AG04450 (cell line): ENCODE measurements at regions not wholly inside any gene's neighbourhood (a gene's known extent, or its start where the extent isn't known, plus 50 kb on each side); places are given as distances from the start of the nearest gene placed in this dataset.

Experiments
- CTCF ChIA-PET: fragments of 300-600, 350-600 bp; formaldehyde crosslinking; extraction: SDS; loops from one replicate; lab custom pipeline; 2022; ENCODE audit warnings: antibody characterized with exemption, inconsistent platforms; lab: Charles Lee
- POLR2A ChIA-PET: fragments of 350-600 bp; formaldehyde crosslinking; extraction: SDS; loops from one replicate; lab custom pipeline; 2021; ENCODE audit warnings: antibody characterized with exemption, inconsistent platforms; lab: Yijun Ruan, JAX
- DNase-seq: peaks from one replicate; pipeline ENCODE4 v3.0.0-alpha.2; 2011; ENCODE audit warnings: low read depth, low spot score
- H3K27ac ChIP-seq: one replicate; pipeline ENCODE4 v1.5.1; 2012; ENCODE audit warnings: low read depth, low read length, control low read depth
- H3K27me3 ChIP-seq: one replicate; pipeline ENCODE4 v1.6.0; 2012; ENCODE audit warnings: low read length; ENCODE audit not compliant: control insufficient read depth, insufficient read depth
- H3K4me3 ChIP-seq: 2 replicates; pipeline ENCODE4 v1.5.1; 2011; ENCODE audit warnings: mild to moderate bottlenecking, low read depth, low read length, control low read depth
- H3K9me3 ChIP-seq: 2 replicates; pipeline ENCODE4 v1.5.1; 2012; ENCODE audit warnings: low read length; ENCODE audit not compliant: control insufficient read depth, insufficient read depth
- TF ChIP-seq, protein P1 (sequence below): IDR thresholded peaks from 2 replicates; pipeline ENCODE4 v1.5.1; 2011; ENCODE audit warnings: low read depth, low read length, control low read depth, inconsistent platforms

DNA sequence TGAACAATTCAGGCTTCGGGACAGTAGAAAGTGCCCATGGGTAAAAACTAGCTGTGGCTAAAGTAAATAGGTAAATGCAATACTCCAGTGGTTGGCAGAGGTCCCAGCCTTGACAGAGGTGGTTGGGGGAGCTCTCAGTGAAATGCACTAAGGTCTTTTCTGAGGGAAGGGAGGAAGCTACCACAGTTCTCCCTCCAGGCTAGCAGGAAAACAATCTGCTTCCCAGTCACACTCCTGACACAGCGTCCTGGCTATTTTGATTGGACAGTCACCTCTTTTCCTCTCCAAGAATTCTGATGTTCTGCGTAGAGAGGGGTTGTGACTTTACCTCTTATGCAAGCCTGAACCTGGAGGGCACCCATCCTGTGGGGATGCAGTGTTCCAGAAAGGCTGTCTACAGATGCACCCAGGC lies 128.7 kb downstream of the CYSLTR2 start:
- POLR2A ChIA-PET: interaction anchor here (1.3 to 2.0 kb wide), 2 partner anchors 34 to 193 kb away, joined by 6 to 10 read pairs; partner anchors contain the start of gene FNDC3A
- TF ChIP-seq, protein P1, sequence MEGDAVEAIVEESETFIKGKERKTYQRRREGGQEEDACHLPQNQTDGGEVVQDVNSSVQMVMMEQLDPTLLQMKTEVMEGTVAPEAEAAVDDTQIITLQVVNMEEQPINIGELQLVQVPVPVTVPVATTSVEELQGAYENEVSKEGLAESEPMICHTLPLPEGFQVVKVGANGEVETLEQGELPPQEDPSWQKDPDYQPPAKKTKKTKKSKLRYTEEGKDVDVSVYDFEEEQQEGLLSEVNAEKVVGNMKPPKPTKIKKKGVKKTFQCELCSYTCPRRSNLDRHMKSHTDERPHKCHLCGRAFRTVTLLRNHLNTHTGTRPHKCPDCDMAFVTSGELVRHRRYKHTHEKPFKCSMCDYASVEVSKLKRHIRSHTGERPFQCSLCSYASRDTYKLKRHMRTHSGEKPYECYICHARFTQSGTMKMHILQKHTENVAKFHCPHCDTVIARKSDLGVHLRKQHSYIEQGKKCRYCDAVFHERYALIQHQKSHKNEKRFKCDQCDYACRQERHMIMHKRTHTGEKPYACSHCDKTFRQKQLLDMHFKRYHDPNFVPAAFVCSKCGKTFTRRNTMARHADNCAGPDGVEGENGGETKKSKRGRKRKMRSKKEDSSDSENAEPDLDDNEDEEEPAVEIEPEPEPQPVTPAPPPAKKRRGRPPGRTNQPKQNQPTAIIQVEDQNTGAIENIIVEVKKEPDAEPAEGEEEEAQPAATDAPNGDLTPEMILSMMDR: no peak
- Histone ChIP-seq H3K27ac (peak overlapping the region; percentile 97), H3K27me3 (no peaks in the 10 kb centered on the region), H3K4me3 (no peak overlapping the region), H3K9me3 (no peaks in the 10 kb centered on the region; the same call in 1 of the 2 replicates)
- CTCF ChIA-PET: interaction anchor here (0.6 to 1.5 kb wide), 2 partner anchors 32 to 654 kb away, joined by 3 read pairs; no protein-coding TSS in a partner anchor
- no peak for DNase-seq

DNA sequence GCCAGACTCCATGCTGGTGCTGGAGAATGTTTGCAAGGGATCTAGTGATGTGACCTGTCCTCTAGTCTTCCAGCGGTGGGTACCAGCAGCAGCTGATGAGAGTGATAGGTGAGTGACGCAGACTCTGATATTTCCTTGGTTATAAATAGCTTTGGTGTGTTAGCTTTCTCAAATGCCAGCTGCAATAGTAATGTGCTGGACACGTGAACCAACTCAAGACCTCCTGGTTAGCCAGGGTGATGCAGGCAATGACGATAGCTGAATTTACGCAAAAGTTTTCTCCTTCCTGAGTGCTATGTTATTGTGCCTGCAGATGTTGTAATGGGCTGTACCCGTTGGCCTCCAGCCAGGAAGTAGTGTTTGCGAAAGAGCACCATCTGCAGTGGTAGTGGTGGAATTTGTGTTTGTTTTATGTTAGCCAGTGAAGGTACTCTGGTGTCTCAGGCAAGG lies 129.5 kb downstream of the CYSLTR2 start:
- peak; percentile 99 for DNase-seq
- ChIA-PET CTCF (interaction anchor here (0.6 to 1.5 kb wide), 6 partner anchors 10 to 653 kb away, joined by 3 to 8 read pairs (median 3); no protein-coding TSS in a partner anchor), POLR2A (interaction anchor here (1.2 to 2.0 kb wide), 4 partner anchors 18 to 193 kb away, joined by 6 to 10 read pairs (median 8); partner anchors contain the start of gene FNDC3A)
- Histone ChIP-seq H3K27me3 (no peaks in the 10 kb centered on the region), H3K9me3 (no peaks in the 10 kb centered on the region; the same call in 1 of the 2 replicates), H3K27ac (peak overlapping the region; percentile 97), H3K4me3 (no peak overlapping the region)
- TF ChIP-seq, protein P1: 0 out of 2 replicates have a peak, but pooled peaks have one; percentile 15

DNA sequence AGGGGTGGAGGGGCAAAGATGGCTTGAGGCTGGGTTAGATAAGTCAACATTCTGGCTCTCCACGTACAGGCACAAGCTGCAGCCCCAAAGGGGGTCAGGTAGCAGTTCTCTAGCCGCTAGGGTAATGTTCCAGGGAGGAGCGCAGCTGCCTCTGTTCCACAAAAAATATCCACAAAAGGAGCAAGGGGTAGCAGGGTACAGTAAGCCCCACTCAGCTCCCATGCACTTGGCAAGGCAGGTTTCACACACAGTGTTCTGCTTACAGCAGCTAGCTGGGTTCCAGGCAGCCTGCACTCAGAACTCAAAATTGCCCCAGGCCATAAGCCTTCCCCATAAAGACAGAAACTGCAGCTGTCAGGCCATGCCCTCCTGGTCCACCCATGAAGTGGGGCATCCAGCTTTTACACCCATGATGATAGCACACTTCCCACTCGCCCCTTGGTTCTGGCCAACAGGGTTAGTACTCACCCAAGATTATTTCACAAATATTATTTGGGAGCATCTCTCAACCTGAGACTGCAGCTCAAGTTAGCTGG lies 130.0 kb downstream of the CYSLTR2 start:
- no peaks in the 10 kb centered on the region; the same call in 1 of the 2 replicates for H3K9me3 ChIP-seq
- ChIA-PET CTCF (interaction anchor here (0.6 to 1.5 kb wide), 5 partner anchors 9 to 497 kb away, joined by 3 to 8 read pairs (median 3); no protein-coding TSS in a partner anchor), POLR2A (interaction anchor here (1.2 to 2.0 kb wide), 4 partner anchors 18 to 192 kb away, joined by 6 to 10 read pairs (median 8); partner anchors contain the start of gene FNDC3A)
- no peaks in the 10 kb centered on the region for H3K27me3 ChIP-seq
- H3K4me3 ChIP-seq: no peak overlapping the region
- H3K27ac ChIP-seq: peak overlapping the region; percentile 80
- DNase-seq: no peak
- TF ChIP-seq, protein P1: no peak

DNA sequence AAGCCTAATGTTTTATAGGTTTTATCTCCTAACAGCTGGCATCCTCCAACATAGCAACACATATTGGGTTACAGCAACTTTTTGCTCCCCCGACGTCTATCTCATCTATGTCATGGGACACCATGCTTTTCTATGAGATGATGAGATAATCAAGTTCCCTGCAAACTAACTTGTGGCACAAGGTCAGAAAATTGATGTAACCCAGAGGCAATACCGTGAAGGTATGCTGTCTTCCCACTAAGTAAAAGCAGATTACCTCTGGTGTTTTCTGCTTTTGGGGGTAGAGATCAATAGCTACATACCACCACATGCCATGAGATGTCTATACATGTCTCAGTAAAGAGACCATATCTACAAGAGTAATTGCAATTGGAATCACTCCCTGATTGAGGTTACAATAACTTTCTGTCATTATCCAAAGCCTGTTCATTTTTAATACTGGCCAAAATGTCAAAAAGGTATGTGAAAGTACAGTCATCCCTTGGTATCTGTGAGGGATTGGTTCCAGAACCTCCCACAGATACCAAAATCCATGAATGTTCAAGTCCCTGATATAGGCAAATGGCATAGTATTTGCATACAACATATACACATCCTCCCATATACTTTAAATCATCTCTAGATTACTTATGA lies 131.3 kb downstream of the CYSLTR2 start:
- no peak overlapping the region for H3K4me3 ChIP-seq
- no peaks in the 10 kb centered on the region for H3K27me3 ChIP-seq
- POLR2A ChIA-PET: no interaction called here
- no peaks in the 10 kb centered on the region; the same call in 1 of the 2 replicates for H3K9me3 ChIP-seq
- CTCF ChIA-PET: no interaction called here
- TF ChIP-seq, protein P1: no peak
- H3K27ac ChIP-seq: no peak overlapping the region
- no peak for DNase-seq

DNA sequence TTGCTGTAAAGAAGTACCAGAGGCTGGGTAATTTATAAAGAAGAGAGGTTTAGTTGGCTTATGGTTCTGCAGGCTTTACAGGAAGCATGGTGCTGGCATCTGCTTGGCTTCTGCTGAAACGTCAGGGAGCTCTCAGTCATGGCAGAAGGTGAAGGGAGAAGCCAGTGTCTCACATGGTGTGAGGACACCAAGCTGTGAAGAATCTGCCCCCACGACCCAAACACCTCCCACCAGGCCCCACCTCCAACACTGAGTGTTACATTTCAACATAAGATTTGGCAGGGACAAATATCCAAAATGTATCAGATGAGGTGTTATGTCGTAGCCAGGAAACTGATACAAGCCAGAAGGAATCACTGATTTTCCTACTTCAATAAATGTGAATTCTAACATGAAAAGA lies 136.5 kb downstream of the CYSLTR2 start:
- no peaks in the 10 kb centered on the region for H3K27me3 ChIP-seq
- no peak for DNase-seq
- H3K4me3 ChIP-seq: no peak overlapping the region
- H3K27ac ChIP-seq: no peak overlapping the region
- ChIA-PET CTCF (no interaction called here), POLR2A (no interaction called here)
- no peaks in the 10 kb centered on the region; the same call in 1 of the 2 replicates for H3K9me3 ChIP-seq
- TF ChIP-seq, protein P1: no peak
